ENCODE measurements at regions not wholly inside any gene's neighbourhood (a gene's known extent, or its start where the extent isn't known, plus 50 kb on each side); places are given as distances from the start of the nearest gene placed in this dataset.

GRCh38 chr5:87877495-87877894, 391.1 kb downstream of the TMEM161B start:
- H3K4me3 ChIP-seq: no peak overlapping the region
- no peak overlapping the region for H2AFZ ChIP-seq
- H3K9me2 ChIP-seq (ENCODE audit: insufficient read depth): no peaks in the 10 kb centered on the region
- TF ChIP-seq EZH2phosphoT487 (IDR thresholded peaks at IDR 0.05; ENCODE audit: insufficient read depth, low read depth) (no peak), EZH2 (IDR thresholded peaks at IDR 0.05; ENCODE audit: insufficient read depth, poor library complexity, severe bottlenecking) (no peak)
- WGBS, 2 experiments (ENCODE audit: low coverage in 1 of 2, low lambda C conversion rate in 2 of 2, missing lambda C conversion rate in 2 of 2): 35 to 40% methylated on average over 2 of the region's 2 CpGs
- H3K4me2 ChIP-seq (ENCODE audit: unreplicated experiment): no peak overlapping the region
- in situ Hi-C loops (cut with MboI): no loop called here
- no peaks in the 10 kb centered on the region for H4K20me1 ChIP-seq (ENCODE audit: insufficient read depth)
- H3K79me2 ChIP-seq (ENCODE audit: insufficient read depth): no peaks in the 10 kb centered on the region
- H3K27me3 ChIP-seq (replicated peaks; ENCODE audit: insufficient read depth): no peaks in the 10 kb centered on the region
- H3K36me3 ChIP-seq (ENCODE audit: low read depth): no peaks in the 10 kb centered on the region
- no peaks in the 10 kb centered on the region for H3F3A ChIP-seq (ENCODE audit: insufficient read depth)
- H3K27ac ChIP-seq: no peak overlapping the region
- no peaks in the 10 kb centered on the region for H3K4me1 ChIP-seq (ENCODE audit: insufficient read depth)
- no peak for DNase-seq
- H3K9ac ChIP-seq: no peak overlapping the region
- H3K9me3 ChIP-seq (ENCODE audit: low read depth): no peaks in the 10 kb centered on the region

- Histone ChIP-seq H4K20me1 (ENCODE audit: insufficient read depth) (no peaks in the 10 kb centered on the region), H3K27me3 (replicated peaks; ENCODE audit: insufficient read depth) (no peaks in the 10 kb centered on the region), H3K27ac (no peak overlapping the region), H3K79me2 (ENCODE audit: insufficient read depth) (no peaks in the 10 kb centered on the region), H3F3A (ENCODE audit: insufficient read depth) (no peaks in the 10 kb centered on the region), H2AFZ (no peak overlapping the region), H3K4me2 (ENCODE audit: unreplicated experiment) (no peak overlapping the region), H3K9me2 (ENCODE audit: insufficient read depth) (no peaks in the 10 kb centered on the region), H3K4me1 (ENCODE audit: insufficient read depth) (no peaks in the 10 kb centered on the region), H3K9ac (no peak overlapping the region), H3K36me3 (ENCODE audit: low read depth) (no peaks in the 10 kb centered on the region), H3K4me3 (no peak overlapping the region), H3K9me3 (ENCODE audit: low read depth) (no peaks in the 10 kb centered on the region)
- 3 to 7% methylated on average over 1 of the region's 1 CpG for WGBS, 2 experiments (ENCODE audit: low coverage in 1 of 2, low lambda C conversion rate in 2 of 2, missing lambda C conversion rate in 2 of 2)
- in situ Hi-C loops (cut with MboI): no loop called here
- DNase-seq: no peak
- TF ChIP-seq EZH2 (IDR thresholded peaks at IDR 0.05; ENCODE audit: insufficient read depth, poor library complexity, severe bottlenecking) (no peak), EZH2phosphoT487 (IDR thresholded peaks at IDR 0.05; ENCODE audit: insufficient read depth, low read depth) (no peak)
Measured at GRCh38 chr5:87877023-87877422, 391.6 kb downstream of the TMEM161B start.

- Histone ChIP-seq H3K4me1 (ENCODE audit: insufficient read depth) (no peaks in the 10 kb centered on the region), H2AFZ (no peak overlapping the region), H3K79me2 (ENCODE audit: insufficient read depth) (no peaks in the 10 kb centered on the region), H3K9ac (no peak overlapping the region), H3K4me3 (no peak overlapping the region), H3F3A (ENCODE audit: insufficient read depth) (no peaks in the 10 kb centered on the region), H3K9me3 (ENCODE audit: low read depth) (no peaks in the 10 kb centered on the region), H3K27me3 (replicated peaks; ENCODE audit: insufficient read depth) (no peaks in the 10 kb centered on the region), H4K20me1 (ENCODE audit: insufficient read depth) (no peaks in the 10 kb centered on the region), H3K36me3 (ENCODE audit: low read depth) (no peaks in the 10 kb centered on the region), H3K9me2 (ENCODE audit: insufficient read depth) (no peaks in the 10 kb centered on the region), H3K27ac (no peak overlapping the region), H3K4me2 (ENCODE audit: unreplicated experiment) (no peak overlapping the region)
- in situ Hi-C loops (cut with MboI): no loop called here
- WGBS, 2 experiments (ENCODE audit: low coverage in 1 of 2, low lambda C conversion rate in 2 of 2, missing lambda C conversion rate in 2 of 2): 6 to 8% methylated on average over 2 of the region's 2 CpGs
- TF ChIP-seq EZH2 (IDR thresholded peaks at IDR 0.05; ENCODE audit: insufficient read depth, poor library complexity, severe bottlenecking): no peak
- TF ChIP-seq EZH2phosphoT487 (IDR thresholded peaks at IDR 0.05; ENCODE audit: insufficient read depth, low read depth): no peak
- DNase-seq: no peak
Measured at GRCh38 chr5:87876616-87877015, 392.0 kb downstream of the TMEM161B start.

- H3K4me2 ChIP-seq (ENCODE audit: unreplicated experiment): no peak overlapping the region
- DNase-seq: no peak
- no peaks in the 10 kb centered on the region for H3F3A ChIP-seq (ENCODE audit: insufficient read depth)
- 38 to 44% methylated on average over 3 of the region's 3 CpGs for whole genome bisulfite sequencing, 2 experiments (ENCODE audit: low coverage in 1 of 2, low lambda C conversion rate in 2 of 2, missing lambda C conversion rate in 2 of 2)
- no peaks in the 10 kb centered on the region for H4K20me1 ChIP-seq (ENCODE audit: insufficient read depth)
- in situ Hi-C loops (cut with MboI): no loop called here
- H3K27me3 ChIP-seq (replicated peaks; ENCODE audit: insufficient read depth): no peaks in the 10 kb centered on the region
- no peak overlapping the region for H3K4me3 ChIP-seq
- no peaks in the 10 kb centered on the region for H3K9me3 ChIP-seq (ENCODE audit: low read depth)
- no peak overlapping the region for H2AFZ ChIP-seq
- no peak for TF ChIP-seq EZH2phosphoT487 (IDR thresholded peaks at IDR 0.05; ENCODE audit: insufficient read depth, low read depth)
- H3K27ac ChIP-seq: no peak overlapping the region
- H3K36me3 ChIP-seq (ENCODE audit: low read depth): no peaks in the 10 kb centered on the region
- no peaks in the 10 kb centered on the region for H3K79me2 ChIP-seq (ENCODE audit: insufficient read depth)
- H3K9me2 ChIP-seq (ENCODE audit: insufficient read depth): no peaks in the 10 kb centered on the region
- no peak overlapping the region for H3K9ac ChIP-seq
- H3K4me1 ChIP-seq (ENCODE audit: insufficient read depth): no peaks in the 10 kb centered on the region
Measured at GRCh38 chr5:87872986-87873385, 395.7 kb downstream of the TMEM161B start.

- 52 to 77% methylated on average over 1 of the region's 1 CpG for WGBS, 2 experiments (ENCODE audit: low coverage in 1 of 2, low lambda C conversion rate in 2 of 2, missing lambda C conversion rate in 2 of 2)
- Histone ChIP-seq H3K4me3 (no peak overlapping the region), H3K27me3 (replicated peaks; ENCODE audit: insufficient read depth) (no peaks in the 10 kb centered on the region), H3K36me3 (ENCODE audit: low read depth) (no peaks in the 10 kb centered on the region), H3K4me1 (ENCODE audit: insufficient read depth) (no peaks in the 10 kb centered on the region), H3K79me2 (ENCODE audit: insufficient read depth) (no peaks in the 10 kb centered on the region), H3K27ac (no peak overlapping the region), H3K9me2 (ENCODE audit: insufficient read depth) (no peaks in the 10 kb centered on the region), H2AFZ (no peak overlapping the region), H3F3A (ENCODE audit: insufficient read depth) (no peaks in the 10 kb centered on the region), H3K4me2 (ENCODE audit: unreplicated experiment) (no peak overlapping the region), H4K20me1 (ENCODE audit: insufficient read depth) (no peaks in the 10 kb centered on the region), H3K9ac (no peak overlapping the region), H3K9me3 (ENCODE audit: low read depth) (no peaks in the 10 kb centered on the region)
- TF ChIP-seq EZH2phosphoT487 (IDR thresholded peaks at IDR 0.05; ENCODE audit: insufficient read depth, low read depth): no peak
- TF ChIP-seq EZH2 (IDR thresholded peaks at IDR 0.05; ENCODE audit: insufficient read depth, poor library complexity, severe bottlenecking): no peak
- in situ Hi-C loops (cut with MboI): no loop called here
- DNase-seq: no peak
Measured at GRCh38 chr5:87868792-87869191, 399.9 kb downstream of the TMEM161B start.

All from GM23248 (cell line).